H9 (cell line): ENCODE measurements at regions not wholly inside any gene's neighbourhood (a gene's known extent, or its start where the extent isn't known, plus 50 kb on each side); places are given as distances from the start of the nearest gene placed in this dataset.

Experiments
- DNase-seq: peaks from one replicate; pipeline ENCODE4 v3.0.0-alpha.2; 2017
- H2AFZ ChIP-seq: one replicate; pipeline ENCODE4 v1.6.1; 2013; ENCODE audit warnings: mild to moderate bottlenecking, low read length, control low read depth, moderate library complexity
- H2AK5ac ChIP-seq: 2 replicates; pipeline ENCODE4 v1.6.1; 2013; ENCODE audit warnings: low read length, control low read depth, mixed read lengths; ENCODE audit not compliant: insufficient read length
- H2BK120ac ChIP-seq: one replicate; pipeline ENCODE4 v1.6.1; 2013; ENCODE audit warnings: low read depth, mild to moderate bottlenecking, low read length, control low read depth, inconsistent platforms; ENCODE audit not compliant: poor library complexity, severe bottlenecking
- H2BK12ac ChIP-seq: 2 replicates; pipeline ENCODE4 v1.6.1; 2013; ENCODE audit warnings: low read length, control low read depth, mixed read lengths, low read depth; ENCODE audit not compliant: insufficient read length
- H2BK15ac ChIP-seq: 2 replicates; pipeline ENCODE4 v1.6.1; 2013; ENCODE audit warnings: low read depth, low read length, control low read depth
- H2BK20ac ChIP-seq: one replicate; pipeline ENCODE4 v1.6.1; 2013; ENCODE audit warnings: low read depth, mild to moderate bottlenecking, low read length, control low read depth, inconsistent platforms; ENCODE audit not compliant: poor library complexity, severe bottlenecking
- H2BK5ac ChIP-seq: 2 replicates; pipeline ENCODE4 v1.6.1; 2013; ENCODE audit warnings: low read length, control low read depth, mixed read lengths; ENCODE audit not compliant: insufficient read length
- H3K14ac ChIP-seq: 2 replicates; pipeline ENCODE4 v1.6.1; 2013; ENCODE audit warnings: low read length, control low read depth; ENCODE audit not compliant: insufficient read depth
- H3K18ac ChIP-seq: 2 replicates; pipeline ENCODE4 v1.6.1; 2013; ENCODE audit warnings: low read depth, mild to moderate bottlenecking, mixed read lengths, low read length, control low read depth; ENCODE audit not compliant: insufficient read length
- H3K23ac ChIP-seq: 2 replicates; pipeline ENCODE4 v1.6.1; 2013; ENCODE audit warnings: low read length, control low read depth, mixed read lengths, low read depth; ENCODE audit not compliant: insufficient read length
- H3K23me2 ChIP-seq: 2 replicates; pipeline ENCODE4 v1.6.1; 2013; ENCODE audit warnings: low read depth, mild to moderate bottlenecking, mixed read lengths, low read length, control low read depth; ENCODE audit not compliant: insufficient read length, poor library complexity, severe bottlenecking
- H3K27ac ChIP-seq: 2 replicates; pipeline ENCODE4 v1.5.1; 2013; ENCODE audit warnings: low read length, control low read depth, mixed read lengths, low read depth; ENCODE audit not compliant: insufficient read length
- H3K27me3 ChIP-seq: 2 replicates; pipeline ENCODE4 v1.6.1; 2013; ENCODE audit warnings: low read length, control low read depth, inconsistent platforms; ENCODE audit not compliant: insufficient read depth
- H3K4ac ChIP-seq: 2 replicates; pipeline ENCODE4 v1.6.1; 2013; ENCODE audit warnings: low read depth, mild to moderate bottlenecking, control low read depth, inconsistent platforms, low read length, moderate library complexity
- H3K4me1 ChIP-seq: 2 replicates; pipeline ENCODE4 v1.6.1; 2013; ENCODE audit warnings: low read length, control low read depth, inconsistent platforms; ENCODE audit not compliant: insufficient read depth
- H3K4me2 ChIP-seq: 2 replicates; pipeline ENCODE4 v1.6.1; 2013; ENCODE audit warnings: low read length, control low read depth, mixed read lengths; ENCODE audit not compliant: insufficient read length, insufficient read depth
- H3K56ac ChIP-seq: 2 replicates; pipeline ENCODE4 v1.6.1; 2013; ENCODE audit warnings: low read depth, mild to moderate bottlenecking, mixed read lengths, low read length, control low read depth; ENCODE audit not compliant: insufficient read length
- H3K79me1 ChIP-seq: 2 replicates; pipeline ENCODE4 v1.6.1; 2013; ENCODE audit warnings: low read depth, mild to moderate bottlenecking, moderate library complexity, low read length, control low read depth, inconsistent platforms; ENCODE audit not compliant: insufficient read depth, poor library complexity, severe bottlenecking
- H3K79me2 ChIP-seq: 2 replicates; pipeline ENCODE4 v1.6.1; 2013; ENCODE audit warnings: low read length, control low read depth, inconsistent platforms; ENCODE audit not compliant: insufficient read depth
- H3K9ac ChIP-seq: 2 replicates; pipeline ENCODE4 v1.6.1; 2013; ENCODE audit warnings: low read length, control low read depth, mixed read lengths; ENCODE audit not compliant: insufficient read length; ENCODE audit errors: extremely low read depth
- H3K9me3 ChIP-seq: one replicate; pipeline ENCODE4 v1.6.1; 2013; ENCODE audit warnings: low read depth, low read length, inconsistent platforms; ENCODE audit not compliant: control insufficient read depth
- H3T11ph ChIP-seq: one replicate; pipeline ENCODE4 v1.6.1; 2013; ENCODE audit warnings: mild to moderate bottlenecking, low read length, control low read depth, inconsistent platforms
- H4K20me1 ChIP-seq: one replicate; pipeline ENCODE4 v1.6.1; 2013; ENCODE audit not compliant: control insufficient read depth, insufficient read length, insufficient read depth
- H4K5ac ChIP-seq: 2 replicates; pipeline ENCODE4 v1.6.1; 2013; ENCODE audit warnings: low read depth, mild to moderate bottlenecking, mixed read lengths, low read length, control low read depth; ENCODE audit not compliant: insufficient read length
- H4K8ac ChIP-seq: replicated peaks from 2 replicates; pipeline ENCODE4 v1.6.1; 2013; ENCODE audit warnings: low read length, control low read depth, mixed read lengths, low read depth; ENCODE audit not compliant: insufficient read length
- H4K91ac ChIP-seq: 2 replicates; pipeline ENCODE4 v1.6.1; 2013; ENCODE audit warnings: low read depth, mild to moderate bottlenecking, moderate library complexity, mixed read lengths, low read length, control low read depth; ENCODE audit not compliant: insufficient read length
- H3K27ac Mint-ChIP-seq, 3 experiments: 2 replicates in 2 of 3; 3 replicates in 1 of 3; pipeline ENCODE4 v1.8.0; 2020 to 2021; ENCODE audit warnings: mixed read lengths in 3 of 3, mild to moderate bottlenecking in 1 of 3, moderate library complexity in 1 of 3
- H3K27me3 Mint-ChIP-seq: 2 replicates; pipeline ENCODE4 v1.8.0; 2021; ENCODE audit warnings: low read depth, mild to moderate bottlenecking, moderate library complexity, mixed read lengths
- H3K36me3 Mint-ChIP-seq, 3 experiments: 2 replicates in 2 of 3; 3 replicates in 1 of 3; pipeline ENCODE4 v1.8.0; 2020 to 2021; ENCODE audit warnings: low read depth in 3 of 3, mixed read lengths in 3 of 3; ENCODE audit not compliant: insufficient read depth in 1 of 3
- H3K4me1 Mint-ChIP-seq, 2 experiments: 2 replicates each; pipeline ENCODE4 v1.8.0; 2020; ENCODE audit warnings: mixed read lengths in 2 of 2
- H3K4me3 Mint-ChIP-seq, 2 experiments: 2 replicates in 1 of 2; 3 replicates in 1 of 2; pipeline ENCODE4 v1.8.0; 2020 to 2021; ENCODE audit warnings: mild to moderate bottlenecking in 2 of 2, mixed read lengths in 2 of 2, moderate library complexity in 1 of 2
- H3K9me3 Mint-ChIP-seq, 2 experiments: 2 replicates in 1 of 2; 3 replicates in 1 of 2; pipeline ENCODE4 v1.8.0; 2020; ENCODE audit warnings: mild to moderate bottlenecking in 2 of 2, mixed read lengths in 2 of 2, moderate library complexity in 1 of 2
- CTCF ChIP-seq: fragments of 200-600 bp; sonication (generic); conservative IDR thresholded peaks from 3 replicates; pipeline ENCODE4 v1.8.0; 2021; ENCODE audit warnings: antibody characterized with exemption, mild to moderate bottlenecking
- WGBS: extraction: QIAGEN DNeasy Blood & Tissue Kit; methylation state at CpG from one replicate; pipeline ENCODE4 v1.1.7; 2013; ENCODE audit warnings: missing lambda C conversion rate, low lambda C conversion rate, mixed read lengths; ENCODE audit not compliant: insufficient read length; ENCODE audit errors: extremely low coverage; 5-methylcytosine and 5-hydroxymethylcytosine counted together

- Histone ChIP-seq H2BK15ac (no peak overlapping the region), H3K18ac (no peak overlapping the region), H3K9me3 (no peaks in the 10 kb centered on the region), H3K27me3 (no peaks in the 10 kb centered on the region), H4K91ac (no peak overlapping the region), H2AFZ (no peak overlapping the region), H2AK5ac (no peak overlapping the region), H3K23ac (no peak overlapping the region), H3K56ac (no peak overlapping the region), H2BK20ac (no peak overlapping the region), H3K4me1 (no peaks in the 10 kb centered on the region), H3K79me1 (no peaks in the 10 kb centered on the region), H3K9ac (no peak overlapping the region), H3K4ac (no peak overlapping the region), H4K8ac (no peak overlapping the region), H3K79me2 (no peaks in the 10 kb centered on the region), H3K14ac (no peak overlapping the region), H2BK12ac (no peak overlapping the region), H4K5ac (no peak overlapping the region), H3K27ac (no peak overlapping the region), H3T11ph (no peak overlapping the region), H4K20me1 (no peaks in the 10 kb centered on the region), H2BK120ac (no peak overlapping the region), H3K4me2 (no peak overlapping the region), H3K23me2 (no peaks in the 10 kb centered on the region), H2BK5ac (no peak overlapping the region)
- Mint-ChIP-seq H3K27me3 (no peaks in the 10 kb centered on the region; the same call in 1 of the 2 replicates), H3K4me1 (peaks cover 4 to 5% of the 10 kb centered on the region in 2 experiments; a peak in 3 of 4 replicates), H3K36me3 (no peaks in the 10 kb centered on the region), H3K4me3 (no peak overlapping the region), H3K27ac (no peak overlapping the region), H3K9me3 (no peaks in the 10 kb centered on the region)
- no peak for DNase-seq
- no peak for TF ChIP-seq CTCF
- no CpG with 5 or more reads among the region's 1 CpG for WGBS
Observed at GRCh38 chr6:138013959-138014358, 93.3 kb downstream of the PERP start.
